OCI-LY7 (cell line): ENCODE measurements at regions not wholly inside any gene's neighbourhood (a gene's known extent, or its start where the extent isn't known, plus 50 kb on each side); places are given as distances from the start of the nearest gene placed in this dataset.

Experiments used
- BruUV-seq: library from RNA; stranded (reverse); fragments of 400-500 nt; replicated peaks from 2 replicates; lab custom pipeline; 2021; lab: Mats Ljungman, UMichigan
- CTCF ChIA-PET: fragments of 300-600 bp; sonication (Branson Sonifier 250); formaldehyde crosslinking; loops from one replicate; lab custom pipeline; 2022; ENCODE audit warnings: antibody characterized with exemption; ENCODE audit not compliant: unreplicated experiment; lab: Charles Lee
- POLR2A ChIA-PET: fragments of 300-600 bp; sonication (Branson Sonifier 250); formaldehyde crosslinking; loops from one replicate; lab custom pipeline; 2022; ENCODE audit warnings: antibody characterized with exemption; lab: Charles Lee
- DNase-seq: peaks from one replicate; pipeline ENCODE4 v3.0.0-alpha.2; 2015; ENCODE audit warnings: low spot score
- H2AFZ ChIP-seq: fragments of 200-600 bp; sonication (generic), shearing (Covaris generic); 2 replicates; pipeline ENCODE4 v1.6.1; 2014; ENCODE audit warnings: mild to moderate bottlenecking, antibody characterized with exemption, low read length, moderate library complexity
- H3K27ac ChIP-seq: fragments of 200-600 bp; sonication (generic); 2 replicates; pipeline ENCODE4 v1.5.1; 2014; ENCODE audit warnings: mixed run types, low read depth, mild to moderate bottlenecking, moderate library complexity, low read length, inconsistent platforms; ENCODE audit not compliant: poor library complexity, severe bottlenecking
- H3K36me3 ChIP-seq: fragments of 200-600 bp; sonication (generic); 2 replicates; pipeline ENCODE4 v1.6.1; 2014; ENCODE audit warnings: mild to moderate bottlenecking, antibody characterized with exemption, low read length, moderate library complexity, mixed read lengths; ENCODE audit not compliant: insufficient read depth
- H3K4me1 ChIP-seq: fragments of 200-600 bp; sonication (generic); 2 replicates; pipeline ENCODE4 v1.5.1; 2014; ENCODE audit warnings: mild to moderate bottlenecking, low read length; ENCODE audit not compliant: insufficient read depth, poor library complexity, severe bottlenecking
- H3K4me2 ChIP-seq: fragments of 200-600 bp; sonication (generic); 2 replicates; pipeline ENCODE4 v1.6.1; 2014; ENCODE audit warnings: mild to moderate bottlenecking, low read length
- H3K4me3 ChIP-seq: fragments of 200-600 bp; sonication (generic); 2 replicates; pipeline ENCODE4 v1.5.1; 2014; ENCODE audit warnings: mild to moderate bottlenecking, low read depth, low read length; ENCODE audit not compliant: poor library complexity, severe bottlenecking
- H3K79me2 ChIP-seq: fragments of 200-600 bp; sonication (generic); 2 replicates; pipeline ENCODE4 v1.6.1; 2016; ENCODE audit warnings: low read depth, mild to moderate bottlenecking, low read length, moderate library complexity, mixed read lengths; ENCODE audit not compliant: insufficient read depth
- H3K9me2 ChIP-seq: fragments of 200-600 bp; sonication (generic); 2 replicates; pipeline ENCODE4 v1.6.1; 2016; ENCODE audit warnings: mild to moderate bottlenecking, low read length, mixed read lengths; ENCODE audit not compliant: insufficient read depth
- H3K9me3 ChIP-seq: fragments of 200-600 bp; sonication (generic); 2 replicates; pipeline ENCODE4 v1.6.1; 2014; ENCODE audit warnings: mild to moderate bottlenecking, mixed run types, low read length, mixed read lengths
- H4K20me1 ChIP-seq: fragments of 200-600 bp; sonication (generic); 2 replicates; pipeline ENCODE4 v1.6.1; 2014; ENCODE audit warnings: mild to moderate bottlenecking, antibody characterized with exemption, low read length, moderate library complexity, mixed read lengths; ENCODE audit not compliant: insufficient read depth
- EZH2phosphoT487 ChIP-seq: fragments of 200-600 bp; sonication (generic); IDR thresholded peaks from 2 replicates; pipeline ENCODE4 v1.6.1; 2018; ENCODE audit warnings: low read depth, borderline replicate concordance, mild to moderate bottlenecking, mixed run types, antibody characterized with exemption, low read length, moderate library complexity, mixed read lengths
- intact Hi-C: fragments of 100-400 bp; cut with micrococcal nuclease; formaldehyde crosslinking; loops from one replicate; pipeline ENCODE4 v1.10.0; 2022; ENCODE audit not compliant: unreplicated experiment
- TF ChIP-seq, protein P1 (sequence below): fragments of 200-600 bp; sonication (generic); conservative IDR thresholded peaks from 2 replicates; pipeline ENCODE4 v1.5.1; 2014; ENCODE audit warnings: mild to moderate bottlenecking, antibody characterized with exemption, low read length, moderate library complexity, mixed read lengths

DNA sequence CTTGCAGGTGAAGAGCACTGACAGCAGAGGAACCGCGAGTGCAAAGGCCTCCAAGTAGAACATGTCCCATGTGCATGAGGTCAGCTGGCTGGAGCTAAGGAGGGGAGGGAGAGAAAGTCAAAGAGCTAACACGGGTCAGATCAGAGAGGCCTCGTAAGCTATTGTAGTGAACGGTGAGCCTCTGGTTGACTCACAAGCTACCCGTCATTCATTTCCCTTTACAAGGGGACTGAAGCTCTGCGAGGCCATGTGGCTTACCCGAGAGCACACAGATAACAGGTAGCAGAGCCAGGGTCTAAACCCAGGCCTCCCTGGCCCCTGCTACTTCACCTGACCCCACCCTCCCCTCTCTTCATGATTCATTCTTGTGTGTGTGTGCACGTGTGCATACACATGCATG lies 152.7 kb upstream of the ADRA1B start:
- H3K9me2 ChIP-seq: no peaks in the 10 kb centered on the region
- DNase-seq: no peak
- no peak overlapping the region for H2AFZ ChIP-seq
- H3K9me3 ChIP-seq: no peaks in the 10 kb centered on the region
- CTCF ChIA-PET: no interaction called here
- H3K4me1 ChIP-seq: no peaks in the 10 kb centered on the region
- TF ChIP-seq EZH2phosphoT487: no peak
- TF ChIP-seq, protein P1, sequence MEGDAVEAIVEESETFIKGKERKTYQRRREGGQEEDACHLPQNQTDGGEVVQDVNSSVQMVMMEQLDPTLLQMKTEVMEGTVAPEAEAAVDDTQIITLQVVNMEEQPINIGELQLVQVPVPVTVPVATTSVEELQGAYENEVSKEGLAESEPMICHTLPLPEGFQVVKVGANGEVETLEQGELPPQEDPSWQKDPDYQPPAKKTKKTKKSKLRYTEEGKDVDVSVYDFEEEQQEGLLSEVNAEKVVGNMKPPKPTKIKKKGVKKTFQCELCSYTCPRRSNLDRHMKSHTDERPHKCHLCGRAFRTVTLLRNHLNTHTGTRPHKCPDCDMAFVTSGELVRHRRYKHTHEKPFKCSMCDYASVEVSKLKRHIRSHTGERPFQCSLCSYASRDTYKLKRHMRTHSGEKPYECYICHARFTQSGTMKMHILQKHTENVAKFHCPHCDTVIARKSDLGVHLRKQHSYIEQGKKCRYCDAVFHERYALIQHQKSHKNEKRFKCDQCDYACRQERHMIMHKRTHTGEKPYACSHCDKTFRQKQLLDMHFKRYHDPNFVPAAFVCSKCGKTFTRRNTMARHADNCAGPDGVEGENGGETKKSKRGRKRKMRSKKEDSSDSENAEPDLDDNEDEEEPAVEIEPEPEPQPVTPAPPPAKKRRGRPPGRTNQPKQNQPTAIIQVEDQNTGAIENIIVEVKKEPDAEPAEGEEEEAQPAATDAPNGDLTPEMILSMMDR: no peak
- BruUV-seq: no TSS peak
- no peaks in the 10 kb centered on the region for H4K20me1 ChIP-seq
- intact Hi-C loops: no loop called here
- H3K4me2 ChIP-seq: no peak overlapping the region
- POLR2A ChIA-PET: interaction anchor here (1.2 kb wide), 1 partner anchor 13 kb away, joined by 3 read pairs; no protein-coding TSS in a partner anchor
- H3K4me3 ChIP-seq: no peak overlapping the region
- H3K36me3 ChIP-seq: no peaks in the 10 kb centered on the region
- no peak overlapping the region for H3K27ac ChIP-seq
- no peaks in the 10 kb centered on the region for H3K79me2 ChIP-seq

DNA sequence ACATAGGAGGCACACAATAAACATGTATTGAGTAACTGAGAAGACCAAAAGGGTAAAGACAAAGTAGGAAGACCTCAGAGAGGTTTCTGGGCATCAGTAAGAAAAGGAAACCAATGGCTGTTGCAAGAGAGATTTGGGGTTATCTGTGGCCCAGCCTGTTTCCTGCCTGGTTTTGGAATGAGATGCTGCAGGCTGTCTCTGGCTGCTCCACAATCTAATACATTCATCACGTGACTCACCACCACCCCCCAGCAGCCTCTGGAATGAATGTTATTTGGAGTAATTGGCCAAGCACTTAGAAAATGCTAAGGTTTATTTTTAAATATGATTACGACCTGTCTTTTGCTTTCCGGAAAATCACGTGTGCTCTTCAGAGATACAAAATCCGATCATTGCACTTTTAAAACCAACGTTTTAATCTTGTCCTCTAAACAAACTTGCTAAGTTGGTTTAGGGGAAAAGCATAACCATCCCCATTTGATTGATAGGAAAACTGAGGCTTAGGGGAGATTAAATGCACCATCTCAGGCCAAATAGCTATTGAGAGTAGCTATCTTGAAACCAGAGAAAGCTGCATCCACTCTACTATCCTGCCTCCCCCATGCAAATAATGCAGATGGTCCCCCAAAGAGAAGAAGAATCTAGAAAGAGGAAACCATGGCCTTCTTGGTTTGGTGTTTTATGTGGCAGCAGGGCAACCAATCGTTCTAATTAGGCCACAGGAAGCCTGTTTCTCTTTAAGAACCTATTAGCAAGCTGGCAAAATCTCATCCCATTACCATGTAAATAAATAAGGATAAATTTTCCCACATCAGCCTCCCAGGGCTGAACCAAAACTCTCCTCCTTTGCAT lies 151.8 kb upstream of the ADRA1B start:
- intact Hi-C loops: no loop called here
- no TSS peak for BruUV-seq
- ChIA-PET POLR2A (interaction anchor here (0.6 to 1.2 kb wide), 2 partner anchors 10 to 90 kb away, joined by 3 read pairs; no protein-coding TSS in a partner anchor), CTCF (no interaction called here)
- Histone ChIP-seq H3K4me2 (no peak overlapping the region), H2AFZ (no peak overlapping the region), H3K27ac (no peak overlapping the region), H3K36me3 (no peaks in the 10 kb centered on the region), H3K9me3 (no peaks in the 10 kb centered on the region), H3K4me1 (no peaks in the 10 kb centered on the region), H3K9me2 (no peaks in the 10 kb centered on the region), H4K20me1 (no peaks in the 10 kb centered on the region), H3K4me3 (no peak overlapping the region), H3K79me2 (no peaks in the 10 kb centered on the region)
- DNase-seq: no peak
- TF ChIP-seq, protein P1: no peak
- TF ChIP-seq EZH2phosphoT487: no peak

DNA sequence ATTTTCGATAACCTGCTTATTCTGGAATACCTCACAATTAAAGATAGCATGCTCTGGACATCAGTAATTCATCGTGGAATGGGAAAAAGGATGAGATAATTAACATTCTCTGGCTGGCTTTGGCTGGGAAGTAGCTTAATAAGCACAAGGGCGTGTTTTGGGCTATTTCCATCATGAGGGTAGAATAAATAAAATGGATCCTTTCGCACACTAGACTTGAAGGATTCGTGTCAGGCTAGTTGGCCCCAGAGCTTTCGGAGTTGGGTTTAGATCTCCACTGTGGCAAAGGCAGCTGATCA lies 151.2 kb upstream of the ADRA1B start:
- no TSS peak for BruUV-seq
- POLR2A ChIA-PET: interaction anchor here (1.2 kb wide), 1 partner anchor 10 kb away, joined by 3 read pairs; no protein-coding TSS in a partner anchor

More for the DNA sequence above, 151.2 kb upstream of the ADRA1B start:
- intact Hi-C loops: no loop called here
- Histone ChIP-seq H4K20me1 (no peaks in the 10 kb centered on the region), H3K36me3 (no peaks in the 10 kb centered on the region), H2AFZ (no peak overlapping the region), H3K4me3 (no peak overlapping the region), H3K27ac (no peak overlapping the region), H3K4me1 (no peaks in the 10 kb centered on the region), H3K4me2 (no peak overlapping the region), H3K79me2 (no peaks in the 10 kb centered on the region), H3K9me2 (no peaks in the 10 kb centered on the region), H3K9me3 (no peaks in the 10 kb centered on the region)
- CTCF ChIA-PET: no interaction called here
- TF ChIP-seq, protein P1: no peak
- TF ChIP-seq EZH2phosphoT487: no peak
- no peak for DNase-seq
